Hepatocyte (in vitro differentiated cells): ENCODE measurements at regions not wholly inside any gene's neighbourhood (a gene's known extent, or its start where the extent isn't known, plus 50 kb on each side); places are given as distances from the start of the nearest gene placed in this dataset.

ENCODE experiments used
- EZH2 ChIP-seq: fragments of 200-600 bp; sonication (generic); IDR thresholded peaks from 2 replicates; pipeline ENCODE4 v1.6.1; 2016; ENCODE audit warnings: antibody characterized with exemption, mild to moderate bottlenecking, borderline replicate concordance
- TF ChIP-seq, protein P1 (sequence below): fragments of 200-600 bp; sonication (generic); IDR thresholded peaks from 2 replicates; pipeline ENCODE4 v1.5.1; 2016; ENCODE audit warnings: antibody characterized with exemption, mild to moderate bottlenecking; ENCODE audit not compliant: poor library complexity

DNA sequence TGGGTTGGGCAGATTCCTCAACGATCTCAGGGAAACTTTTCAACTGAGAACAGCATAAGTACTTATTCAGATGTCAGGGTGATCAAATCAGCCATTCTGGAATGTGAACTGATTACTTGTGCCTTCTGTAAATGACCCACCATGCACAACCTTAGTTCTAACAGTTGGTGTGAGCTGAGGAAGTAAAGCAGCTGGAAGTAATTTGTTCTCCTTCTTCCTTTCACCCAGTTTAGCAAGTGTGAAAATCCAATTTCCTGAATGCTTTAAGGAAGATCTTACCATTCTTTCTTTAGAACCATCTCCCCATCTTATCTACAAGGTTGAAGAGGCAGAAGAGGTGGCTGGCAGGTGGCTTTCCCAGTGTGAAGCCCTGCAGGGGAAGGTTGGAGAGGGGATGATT lies 781.6 kb downstream of the ETS1 start:
- TF ChIP-seq, protein P1, sequence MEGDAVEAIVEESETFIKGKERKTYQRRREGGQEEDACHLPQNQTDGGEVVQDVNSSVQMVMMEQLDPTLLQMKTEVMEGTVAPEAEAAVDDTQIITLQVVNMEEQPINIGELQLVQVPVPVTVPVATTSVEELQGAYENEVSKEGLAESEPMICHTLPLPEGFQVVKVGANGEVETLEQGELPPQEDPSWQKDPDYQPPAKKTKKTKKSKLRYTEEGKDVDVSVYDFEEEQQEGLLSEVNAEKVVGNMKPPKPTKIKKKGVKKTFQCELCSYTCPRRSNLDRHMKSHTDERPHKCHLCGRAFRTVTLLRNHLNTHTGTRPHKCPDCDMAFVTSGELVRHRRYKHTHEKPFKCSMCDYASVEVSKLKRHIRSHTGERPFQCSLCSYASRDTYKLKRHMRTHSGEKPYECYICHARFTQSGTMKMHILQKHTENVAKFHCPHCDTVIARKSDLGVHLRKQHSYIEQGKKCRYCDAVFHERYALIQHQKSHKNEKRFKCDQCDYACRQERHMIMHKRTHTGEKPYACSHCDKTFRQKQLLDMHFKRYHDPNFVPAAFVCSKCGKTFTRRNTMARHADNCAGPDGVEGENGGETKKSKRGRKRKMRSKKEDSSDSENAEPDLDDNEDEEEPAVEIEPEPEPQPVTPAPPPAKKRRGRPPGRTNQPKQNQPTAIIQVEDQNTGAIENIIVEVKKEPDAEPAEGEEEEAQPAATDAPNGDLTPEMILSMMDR: no peak
- no peak for TF ChIP-seq EZH2
